Fibroblast of mammary gland (primary cell): ENCODE measurements at regions not wholly inside any gene's neighbourhood (a gene's known extent, or its start where the extent isn't known, plus 50 kb on each side); places are given as distances from the start of the nearest gene placed in this dataset.
"Not testable (repeated sequence)": the region's sequence is repeated elsewhere in the genome, so short reads cannot be mapped to it uniquely, and the experiment has no call there.

Source experiments
- DNase-seq: peaks from one replicate; pipeline ENCODE4 v3.0.0-alpha.2; 2010; ENCODE audit warnings: low read depth
- H3K4me3 ChIP-seq: 2 replicates; pipeline ENCODE4 v1.5.1; 2011; ENCODE audit warnings: low read depth, mild to moderate bottlenecking, low read length, moderate library complexity; ENCODE audit not compliant: control insufficient read depth
- CTCF ChIP-seq: conservative IDR thresholded peaks from 2 replicates; pipeline ENCODE4 v1.5.1; 2011; ENCODE audit warnings: low read depth, low read length, inconsistent platforms; ENCODE audit not compliant: control insufficient read depth, insufficient read depth

- no peak for TF ChIP-seq CTCF
- DNase-seq = peak; percentile 97
- H3K4me3 ChIP-seq = no peak overlapping the region
Observed at GRCh38 chr14:61147831-61148549, 133.1 kb downstream of the TMEM30B start.

- DNase-seq = peak; percentile 24
- no peak for TF ChIP-seq CTCF
- no peak overlapping the region for H3K4me3 ChIP-seq
Observed at GRCh38 chr14:61147381-61147821, 133.7 kb downstream of the TMEM30B start.

- no peak overlapping the region for H3K4me3 ChIP-seq
- no peak for TF ChIP-seq CTCF
- no peak for DNase-seq
Observed at GRCh38 chr14:61146899-61147298, 134.2 kb downstream of the TMEM30B start.

GRCh38 chr14:61145903-61146481 lies 135.1 kb downstream of the TMEM30B start:
- no peak overlapping the region for H3K4me3 ChIP-seq
- no peak for TF ChIP-seq CTCF
- DNase-seq = peak; percentile 84

GRCh38 chr14:61145034-61145902 lies 135.9 kb downstream of the TMEM30B start:
- DNase-seq = peak; percentile 99
- no peak overlapping the region for H3K4me3 ChIP-seq
- no peak for TF ChIP-seq CTCF

- DNase-seq, H3K4me3 ChIP-seq: not testable (repeated sequence)
Observed at GRCh38 chr14:61144117-61145033, 136.8 kb downstream of the TMEM30B start.
